Suppressor macrophage treated with lipopolysaccharide for 4 hours (primary cell): ENCODE measurements at regions not wholly inside any gene's neighbourhood (a gene's known extent, or its start where the extent isn't known, plus 50 kb on each side); places are given as distances from the start of the nearest gene placed in this dataset.
A peak's percentile ranks its signal among the peaks of the same experiment; 100 is the strongest.
"Not testable (repeated sequence)": the region's sequence is repeated elsewhere in the genome, so short reads cannot be mapped to it uniquely, and the experiment has no call there.

Experiments used
- DNase-seq: peaks from one replicate; pipeline ENCODE4 v3.0.0-alpha.2; 2020

DNA sequence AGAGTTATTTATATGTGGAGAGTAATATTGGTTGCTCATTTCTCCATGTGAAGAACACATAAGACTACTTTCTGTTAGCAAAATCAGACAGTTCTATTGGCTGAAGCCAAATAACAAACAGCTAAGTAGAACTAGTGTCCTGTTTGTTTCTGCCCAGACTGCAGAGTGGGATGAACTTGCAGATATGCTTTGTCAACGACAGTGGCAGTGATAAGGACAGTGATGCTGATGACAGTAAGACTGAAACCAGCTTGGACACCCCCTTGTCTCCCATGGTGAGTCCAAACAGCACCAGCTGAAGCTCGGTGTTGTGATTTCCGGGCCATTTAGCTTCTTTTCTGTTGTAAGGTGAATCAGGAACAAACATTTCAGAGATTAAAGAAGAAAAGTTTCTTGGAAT is 102.6 kb upstream of the IL12A start:
- DNase-seq = no peak

DNA sequence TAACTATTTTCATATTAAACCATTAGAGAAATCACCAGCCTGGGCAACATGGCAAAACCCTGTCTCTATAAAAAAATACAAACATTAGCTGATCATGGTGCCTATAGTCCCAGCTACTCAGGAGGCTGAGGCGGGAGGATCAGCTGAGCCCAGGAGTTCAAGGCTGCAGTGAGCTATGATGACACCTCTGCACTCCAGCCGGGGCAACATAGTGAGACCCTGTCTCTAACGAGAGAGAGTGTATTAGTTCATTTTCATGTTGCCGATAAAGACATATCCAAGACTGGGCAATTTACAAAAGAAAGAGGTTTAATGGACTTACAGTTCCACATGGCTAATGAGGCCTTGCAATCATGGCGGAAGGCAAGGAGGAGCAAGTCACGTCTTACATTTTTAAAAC is 102.1 kb upstream of the IL12A start:
- not testable (repeated sequence) for DNase-seq

- DNase-seq = no peak
Measured at GRCh38 chr3:159887168-159887567, 101.5 kb upstream of the IL12A start.

GRCh38 chr3:159887911-159888310 is 100.7 kb upstream of the IL12A start:
- DNase-seq = peak; percentile 47

GRCh38 chr3:159892171-159892795 is 96.4 kb upstream of the IL12A start:
- no peak for DNase-seq

DNA sequence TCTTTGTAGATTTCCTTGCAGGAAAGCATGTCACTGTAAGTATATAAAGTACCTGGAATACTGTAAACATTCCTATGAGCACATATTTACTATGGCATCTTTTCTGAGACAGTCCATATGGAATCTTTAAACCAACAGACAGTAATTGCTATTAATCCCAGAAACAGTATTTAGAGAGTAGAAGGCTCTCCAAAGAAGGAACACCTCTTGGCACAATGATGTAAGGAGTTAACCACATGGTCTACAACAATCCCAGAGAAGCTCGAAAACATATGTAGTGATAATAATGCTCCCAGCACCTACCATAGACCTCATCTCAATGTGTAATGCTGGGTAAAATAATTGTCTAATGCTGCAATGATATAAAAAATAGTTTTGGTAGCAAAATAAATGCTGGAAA is 95.8 kb upstream of the IL12A start:
- DNase-seq = no peak

DNA sequence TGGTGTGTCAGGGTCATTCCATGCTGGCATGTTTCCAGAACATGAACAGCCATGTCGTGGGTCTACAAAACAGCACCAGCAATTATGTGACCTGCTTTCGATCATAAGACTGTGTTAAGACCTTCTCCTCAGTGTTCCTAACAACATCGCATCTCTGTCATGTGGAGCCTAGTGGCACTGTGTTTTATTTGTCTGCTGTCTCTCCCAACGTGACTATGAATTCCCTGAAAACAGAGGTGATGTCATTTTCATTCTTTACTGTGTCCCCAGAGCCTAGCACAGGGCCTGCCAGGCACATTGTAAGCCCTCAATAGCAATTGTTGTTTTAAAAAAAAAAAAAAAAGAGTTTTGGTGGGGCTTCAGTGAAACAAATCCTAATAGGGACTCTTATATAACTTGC is 94.2 kb upstream of the IL12A start:
- no peak for DNase-seq

GRCh38 chr3:159895430-159895829 is 93.2 kb upstream of the IL12A start:
- no peak for DNase-seq

GRCh38 chr3:159896543-159896942 is 92.1 kb upstream of the IL12A start:
- DNase-seq = no peak

GRCh38 chr3:159897331-159898075 is 91.1 kb upstream of the IL12A start:
- DNase-seq = no peak

- no peak for DNase-seq
Measured at GRCh38 chr3:159898147-159898546, 90.5 kb upstream of the IL12A start.

- no peak for DNase-seq
Measured at GRCh38 chr3:159899166-159899565, 89.5 kb upstream of the IL12A start.

DNA sequence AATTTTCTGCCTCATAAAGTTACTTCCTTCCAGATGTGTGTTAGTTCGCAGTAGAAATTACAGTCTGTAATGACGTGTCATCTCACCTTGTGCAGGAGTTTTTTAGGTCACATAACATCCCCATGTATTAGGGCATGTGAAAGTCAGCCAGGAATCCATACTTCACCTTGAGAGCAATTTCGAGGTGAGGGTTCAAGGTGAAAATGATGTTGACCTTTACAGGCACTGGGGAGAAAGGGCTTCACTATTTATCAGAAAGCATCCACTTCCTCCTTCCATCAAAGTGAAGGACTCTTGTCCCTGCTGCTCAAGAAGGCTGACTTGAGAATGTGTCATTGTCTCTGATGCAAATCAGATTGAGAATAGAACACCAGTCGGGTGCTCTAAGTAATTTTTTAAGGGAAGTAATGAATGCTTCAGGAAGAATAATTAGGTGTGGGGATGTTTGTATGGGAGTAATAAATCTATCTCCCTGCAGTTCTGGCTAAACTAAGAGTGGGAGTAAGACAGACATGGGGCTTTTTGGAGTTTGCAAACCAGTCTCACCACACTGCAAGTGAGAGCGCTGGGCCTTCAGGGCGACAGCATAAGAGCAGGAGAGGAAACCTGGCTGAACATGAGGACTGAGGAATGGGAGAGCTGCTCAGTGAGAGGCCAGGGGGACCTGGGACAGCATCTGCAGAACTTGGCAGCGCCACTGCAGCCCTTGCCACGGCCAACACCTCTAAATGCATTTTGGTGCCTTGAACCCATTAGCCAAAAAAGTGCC is 85.9 kb upstream of the IL12A start:
- peak; percentile 76 for DNase-seq

DNA sequence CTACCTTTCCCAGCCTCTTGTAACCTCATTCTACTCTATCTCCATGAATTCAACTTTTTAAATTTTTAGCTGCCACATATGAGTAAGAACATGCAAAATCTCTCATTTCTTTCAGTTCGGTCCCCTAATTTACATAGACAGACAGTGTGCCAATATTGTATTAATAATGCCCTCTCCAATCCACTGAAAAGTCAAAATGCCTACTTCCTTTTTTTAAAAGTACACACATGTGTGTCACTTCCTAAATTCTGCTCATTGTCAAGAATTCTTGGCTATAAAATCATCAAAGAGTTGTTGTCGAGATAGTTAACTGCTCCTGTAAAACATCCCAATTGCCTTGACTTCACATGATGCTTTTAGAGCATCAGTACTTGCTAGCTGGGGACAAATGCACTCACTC is 84.2 kb upstream of the IL12A start:
- DNase-seq = peak; percentile 82

GRCh38 chr3:159904911-159905310 is 83.7 kb upstream of the IL12A start:
- DNase-seq = no peak

- peak; percentile 36 for DNase-seq
Measured at GRCh38 chr3:159907828-159908227, 80.8 kb upstream of the IL12A start.

GRCh38 chr3:159910991-159911663 is 77.5 kb upstream of the IL12A start:
- DNase-seq = peak; percentile 79

GRCh38 chr3:159911664-159912037 is 77.0 kb upstream of the IL12A start:
- no peak for DNase-seq

GRCh38 chr3:159913712-159914414 is 74.8 kb upstream of the IL12A start:
- DNase-seq = no peak

GRCh38 chr3:159914426-159914825 is 74.2 kb upstream of the IL12A start:
- DNase-seq = no peak

GRCh38 chr3:159916052-159916451 is 72.6 kb upstream of the IL12A start:
- DNase-seq = no peak

DNA sequence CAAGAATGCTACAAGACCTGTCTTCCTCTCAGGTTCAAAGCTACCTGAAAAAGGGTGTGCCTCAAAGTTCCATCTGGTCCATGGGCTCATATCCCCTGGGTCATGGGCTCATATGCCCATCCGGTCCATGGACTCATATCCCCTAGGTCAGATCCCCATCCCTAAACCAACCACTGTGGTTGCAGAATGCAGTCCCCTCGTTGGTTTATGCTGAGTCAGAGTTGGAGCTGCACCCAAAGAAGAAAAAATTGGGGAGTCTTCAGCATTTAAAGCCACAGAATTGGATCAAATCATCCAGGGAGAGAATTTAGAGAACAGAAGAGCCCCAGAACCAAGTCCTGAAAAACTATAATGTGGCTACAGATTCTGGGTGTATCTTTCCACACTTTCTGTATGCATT is 71.5 kb upstream of the IL12A start:
- no peak for DNase-seq

DNA sequence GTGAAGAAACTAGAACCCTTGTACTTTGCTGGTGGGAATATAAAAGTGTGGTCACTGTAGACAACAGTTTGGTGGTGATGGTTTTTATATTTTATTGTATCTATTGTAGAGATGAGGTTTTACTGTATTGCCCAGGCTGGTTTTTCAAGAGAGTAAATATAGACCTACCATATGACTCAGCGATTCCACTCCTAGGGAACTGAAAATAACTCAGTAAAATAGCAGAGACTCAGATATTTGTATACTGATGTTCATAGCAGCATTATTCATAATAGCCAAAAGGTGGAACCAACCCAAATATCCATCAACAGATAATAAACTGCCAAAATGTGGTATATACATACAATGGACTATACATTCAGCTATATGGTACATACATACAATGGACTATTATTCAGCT is 68.8 kb upstream of the IL12A start:
- peak; percentile 72 for DNase-seq
